Ishikawa (cell line): ENCODE measurements at regions not wholly inside any gene's neighbourhood (a gene's known extent, or its start where the extent isn't known, plus 50 kb on each side); places are given as distances from the start of the nearest gene placed in this dataset.

Source experiments
- CEBPB ChIP-seq: IDR thresholded peaks from 2 replicates; pipeline ENCODE4 v1.6.1; 2012
- CREB1 ChIP-seq: IDR thresholded peaks from 2 replicates; pipeline ENCODE4 v1.6.1; 2012; ENCODE audit warnings: low read depth
- EGR1 ChIP-seq: IDR thresholded peaks from 2 replicates; pipeline ENCODE4 v1.6.1; 2012
- EP300 ChIP-seq: IDR thresholded peaks from 2 replicates; pipeline ENCODE4 v1.6.1; 2012; ENCODE audit warnings: borderline replicate concordance
- FOXM1 ChIP-seq: IDR thresholded peaks from 2 replicates; pipeline ENCODE4 v1.6.1; 2012; ENCODE audit warnings: low read depth, borderline replicate concordance
- NFIC ChIP-seq: IDR thresholded peaks from 2 replicates; pipeline ENCODE4 v1.6.1; 2012
- RAD21 ChIP-seq: IDR thresholded peaks from 2 replicates; pipeline ENCODE4 v1.6.1; 2012; ENCODE audit warnings: low read depth
- REST ChIP-seq: IDR thresholded peaks from 2 replicates; pipeline ENCODE4 v1.6.1; 2012; ENCODE audit warnings: low read depth, mild to moderate bottlenecking
- TAF1 ChIP-seq: IDR thresholded peaks from 2 replicates; pipeline ENCODE4 v1.6.1; 2012; ENCODE audit warnings: low read depth, mild to moderate bottlenecking
- TCF12 ChIP-seq: IDR thresholded peaks from 2 replicates; pipeline ENCODE4 v1.6.1; 2012; ENCODE audit warnings: low read depth
- TEAD4 ChIP-seq: IDR thresholded peaks from 2 replicates; pipeline ENCODE4 v1.6.1; 2012
- YY1 ChIP-seq: IDR thresholded peaks from 2 replicates; pipeline ENCODE4 v1.6.1; 2012; ENCODE audit warnings: low read depth
- ZBTB7A ChIP-seq: IDR thresholded peaks from 2 replicates; pipeline ENCODE4 v1.6.1; 2012; ENCODE audit warnings: low read depth
- TF ChIP-seq, protein P1 (sequence below): IDR thresholded peaks from 2 replicates; pipeline ENCODE4 v1.6.1; 2012
- TF ChIP-seq, protein P2 (sequence below): IDR thresholded peaks from 2 replicates; pipeline ENCODE4 v1.6.1; 2012

GRCh38 chr4:14111730-14112181, 484.2 kb upstream of the BOD1L1 start:
- TF ChIP-seq TCF12 (no peak), FOXM1 (no peak), EP300 (no peak), REST (no peak), RAD21 (no peak), CEBPB (no peak), EGR1 (no peak), TEAD4 (no peak), NFIC (no peak), YY1 (no peak), CREB1 (no peak), TAF1 (no peak), ZBTB7A (no peak)
- TF ChIP-seq, protein P1, sequence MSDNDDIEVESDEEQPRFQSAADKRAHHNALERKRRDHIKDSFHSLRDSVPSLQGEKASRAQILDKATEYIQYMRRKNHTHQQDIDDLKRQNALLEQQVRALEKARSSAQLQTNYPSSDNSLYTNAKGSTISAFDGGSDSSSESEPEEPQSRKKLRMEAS, result no peak
- TF ChIP-seq, protein P2, sequence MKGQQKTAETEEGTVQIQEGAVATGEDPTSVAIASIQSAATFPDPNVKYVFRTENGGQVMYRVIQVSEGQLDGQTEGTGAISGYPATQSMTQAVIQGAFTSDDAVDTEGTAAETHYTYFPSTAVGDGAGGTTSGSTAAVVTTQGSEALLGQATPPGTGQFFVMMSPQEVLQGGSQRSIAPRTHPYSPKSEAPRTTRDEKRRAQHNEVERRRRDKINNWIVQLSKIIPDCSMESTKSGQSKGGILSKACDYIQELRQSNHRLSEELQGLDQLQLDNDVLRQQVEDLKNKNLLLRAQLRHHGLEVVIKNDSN, result no peak

DNA sequence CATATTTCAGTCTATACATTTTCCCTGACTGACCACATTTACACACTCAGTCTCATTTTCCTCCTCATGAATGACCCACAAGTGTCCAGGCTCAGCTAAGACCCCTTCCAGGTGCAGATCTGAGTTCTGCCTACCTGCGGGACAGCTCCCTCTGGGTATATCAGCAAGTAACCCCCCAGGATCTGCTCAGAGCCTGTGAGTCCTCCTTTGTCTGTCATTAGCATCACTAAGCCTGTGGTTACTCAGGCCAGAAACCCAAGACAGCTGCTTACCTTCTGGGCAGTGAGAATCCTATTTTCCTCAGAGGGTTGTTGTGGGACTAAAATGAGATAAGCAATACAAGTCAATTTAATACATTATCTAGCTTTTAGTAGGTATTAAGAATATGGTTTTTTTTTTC, 487.6 kb upstream of the BOD1L1 start:
- TF ChIP-seq NFIC (no peak), RAD21 (no peak), YY1 (no peak), TCF12 (no peak), ZBTB7A (no peak), TEAD4 (no peak), EGR1 (no peak), FOXM1 (no peak), CREB1 (no peak), REST (no peak), TAF1 (no peak), CEBPB (no peak), EP300 (no peak)
- TF ChIP-seq, protein P2, result no peak
- TF ChIP-seq, protein P1, result no peak

DNA sequence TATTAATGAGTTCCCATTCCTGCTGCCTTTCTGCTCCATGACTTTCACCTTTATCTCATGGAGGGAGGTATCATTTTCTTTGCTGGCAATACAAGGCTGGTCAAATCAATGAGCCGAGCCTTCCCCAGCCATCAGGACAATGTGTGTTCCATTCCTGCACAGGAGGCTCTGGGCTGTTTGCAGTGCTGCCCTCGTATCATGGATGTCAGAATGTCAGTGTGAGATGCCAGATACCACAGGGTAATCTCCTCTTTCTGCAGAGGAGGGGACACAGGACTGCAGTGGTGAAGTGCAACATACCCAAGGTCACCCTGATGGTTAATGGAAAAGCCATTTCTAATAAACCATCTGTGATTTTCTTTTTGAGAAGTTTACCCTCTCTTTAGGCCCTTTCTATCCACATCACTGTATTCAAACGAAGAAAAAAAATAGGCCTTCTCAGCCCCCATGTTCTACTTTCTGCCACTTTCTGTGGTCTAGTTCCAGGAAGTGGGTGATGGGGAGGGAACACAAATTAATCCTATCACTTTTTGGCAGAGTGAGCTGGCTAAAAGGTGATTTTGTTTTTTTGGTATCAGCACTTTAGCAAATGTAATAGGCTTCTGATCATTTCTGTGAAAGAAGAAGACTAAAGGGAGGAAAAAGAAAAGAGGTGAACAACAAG, 490.2 kb upstream of the BOD1L1 start:
- no peak for TF ChIP-seq YY1
- no peak for TF ChIP-seq RAD21
- TF ChIP-seq TEAD4, result no peak
- TF ChIP-seq FOXM1, result no peak
- TF ChIP-seq CREB1, result no peak
- no peak for TF ChIP-seq EGR1
- no peak for TF ChIP-seq EP300
- TF ChIP-seq TCF12, result no peak
- TF ChIP-seq, protein P1, result no peak
- no peak for TF ChIP-seq NFIC
- TF ChIP-seq REST, result no peak
- no peak for TF ChIP-seq ZBTB7A
- TF ChIP-seq, protein P2, result no peak
- no peak for TF ChIP-seq TAF1
- no peak for TF ChIP-seq CEBPB

- TF ChIP-seq CREB1 (no peak), CEBPB (no peak), YY1 (no peak), RAD21 (no peak), REST (no peak), EP300 (no peak), EGR1 (no peak), ZBTB7A (no peak), TEAD4 (no peak), TCF12 (no peak), TAF1 (no peak), FOXM1 (no peak), NFIC (no peak)
- TF ChIP-seq, protein P1, result no peak
- TF ChIP-seq, protein P2, result no peak
Observed at GRCh38 chr4:14124816-14125215, 497.3 kb upstream of the BOD1L1 start.
